H1 (cell line): ENCODE measurements at regions not wholly inside any gene's neighbourhood (a gene's known extent, or its start where the extent isn't known, plus 50 kb on each side); places are given as distances from the start of the nearest gene placed in this dataset.

ENCODE experiments used
- CEBPB ChIP-seq: IDR thresholded peaks from 2 replicates; pipeline ENCODE4 v1.6.1; 2012; ENCODE audit warnings: low read depth, low read length
- EGR1 ChIP-seq: IDR thresholded peaks from 2 replicates; pipeline ENCODE4 v1.6.1; 2011; ENCODE audit warnings: low read depth, low read length, borderline replicate concordance
- GABPA ChIP-seq: IDR thresholded peaks from 2 replicates; pipeline ENCODE4 v1.6.1; 2011; ENCODE audit warnings: mild to moderate bottlenecking, low read length, moderate library complexity, borderline replicate concordance; ENCODE audit not compliant: insufficient read depth
- PHF8 ChIP-seq: fragments of 200-600 bp; sonication (generic); conservative IDR thresholded peaks from 2 replicates; pipeline ENCODE4 v1.7.1; 2012; ENCODE audit warnings: low read depth, mild to moderate bottlenecking, inconsistent platforms, low read length, moderate library complexity
- RBBP5 ChIP-seq: IDR thresholded peaks from 2 replicates; pipeline ENCODE4 v1.7.1; 2012; ENCODE audit warnings: low read depth, mild to moderate bottlenecking, inconsistent platforms, low read length, moderate library complexity, borderline replicate concordance

- no peak for TF ChIP-seq GABPA
- TF ChIP-seq RBBP5 = no peak
- TF ChIP-seq CEBPB = no peak
- TF ChIP-seq EGR1 = no peak
- no peak for TF ChIP-seq PHF8
Observed at GRCh38 chr13:46953941-46954340, 57.1 kb upstream of the HTR2A start (continued).
